Muscle of leg (tissue), 3 donors: ENCODE measurements at regions not wholly inside any gene's neighbourhood (a gene's known extent, or its start where the extent isn't known, plus 50 kb on each side); places are given as distances from the start of the nearest gene placed in this dataset.
A peak's percentile ranks its signal among the peaks of the same experiment; 100 is the strongest.

Source experiments
- DNase-seq: peaks from one replicate; pipeline ENCODE4 v3.0.0; 2013
- H3K27ac ChIP-seq: one replicate; pipeline ENCODE4 v1.5.1; 2013; ENCODE audit warnings: mild to moderate bottlenecking, low read length, control low read depth
- H3K27me3 ChIP-seq: one replicate; pipeline ENCODE4 v1.6.1; 2013; ENCODE audit warnings: low read length; ENCODE audit not compliant: control insufficient read depth, insufficient read depth
- H3K36me3 ChIP-seq: one replicate; pipeline ENCODE4 v1.6.1; 2013; ENCODE audit warnings: low read length; ENCODE audit not compliant: control insufficient read depth, insufficient read depth
- H3K4me1 ChIP-seq: one replicate; pipeline ENCODE4 v1.6.1; 2013; ENCODE audit warnings: low read length; ENCODE audit not compliant: control insufficient read depth, insufficient read depth
- H3K4me3 ChIP-seq: one replicate; pipeline ENCODE4 v1.5.1; 2013; ENCODE audit warnings: low read length, control low read depth
- H3K9me3 ChIP-seq: replicated peaks from 2 replicates; pipeline ENCODE4 v1.6.1; 2013; ENCODE audit warnings: low read depth, low read length; ENCODE audit not compliant: control insufficient read depth
- WGBS: methylation state at CpG from one replicate; pipeline ENCODE4 v1.1.5; 2013; ENCODE audit warnings: missing lambda C conversion rate; ENCODE audit not compliant: insufficient coverage; 5-methylcytosine and 5-hydroxymethylcytosine counted together

GRCh38 chr1:37325509-37326437 lies 148.6 kb upstream of the ZC3H12A start:
- H3K27ac ChIP-seq, result no peak overlapping the region
- H3K9me3 ChIP-seq, result peaks cover 2% of the 10 kb centered on the region
- H3K4me1 ChIP-seq, result no peaks in the 10 kb centered on the region
- H3K36me3 ChIP-seq, result no peaks in the 10 kb centered on the region
- no peak overlapping the region for H3K4me3 ChIP-seq
- no peaks in the 10 kb centered on the region for H3K27me3 ChIP-seq
- WGBS, result 55% methylated on average over 9 of the region's 11 CpGs
- no peak for DNase-seq

- no peaks in the 10 kb centered on the region for H3K27me3 ChIP-seq
- WGBS, result 81% methylated on average over 6 of the region's 9 CpGs
These were observed 142.3 kb upstream of the ZC3H12A start for GRCh38 chr1:37332126-37332525.

GRCh38 chr1:37338658-37339057 lies 135.7 kb upstream of the ZC3H12A start:
- Histone ChIP-seq H3K4me3 (no peak overlapping the region), H3K27me3 (no peaks in the 10 kb centered on the region), H3K9me3 (no peaks in the 10 kb centered on the region), H3K4me1 (no peaks in the 10 kb centered on the region), H3K36me3 (no peaks in the 10 kb centered on the region), H3K27ac (no peak overlapping the region)
- no peak for DNase-seq
- WGBS, result 100% methylated on average over 2 of the region's 2 CpGs

More at GRCh38 chr1:37332126-37332525, 142.3 kb upstream of the ZC3H12A start:
- H3K4me1 ChIP-seq, result no peaks in the 10 kb centered on the region
- no peaks in the 10 kb centered on the region for H3K36me3 ChIP-seq
- no peak for DNase-seq
- no peak overlapping the region for H3K4me3 ChIP-seq
- no peaks in the 10 kb centered on the region for H3K9me3 ChIP-seq
- no peak overlapping the region for H3K27ac ChIP-seq

GRCh38 chr1:37342736-37343135 lies 131.6 kb upstream of the ZC3H12A start:
- Histone ChIP-seq H3K27ac (no peak overlapping the region), H3K27me3 (no peaks in the 10 kb centered on the region), H3K36me3 (no peaks in the 10 kb centered on the region), H3K4me1 (no peaks in the 10 kb centered on the region), H3K9me3 (no peaks in the 10 kb centered on the region), H3K4me3 (no peak overlapping the region)
- no peak for DNase-seq
- WGBS, result 29% methylated on average over 2 of the region's 6 CpGs

GRCh38 chr1:37347104-37347649 lies 127.2 kb upstream of the ZC3H12A start:
- DNase-seq, result no peak
- H3K27me3 ChIP-seq, result no peaks in the 10 kb centered on the region
- no peaks in the 10 kb centered on the region for H3K9me3 ChIP-seq
- H3K36me3 ChIP-seq, result no peaks in the 10 kb centered on the region
- no peak overlapping the region for H3K4me3 ChIP-seq
- H3K4me1 ChIP-seq, result no peaks in the 10 kb centered on the region
- WGBS, result 85% methylated on average over 7 of the region's 8 CpGs
- no peak overlapping the region for H3K27ac ChIP-seq

- H3K4me1 ChIP-seq, result no peaks in the 10 kb centered on the region
- DNase-seq, result no peak
- H3K36me3 ChIP-seq, result no peaks in the 10 kb centered on the region
These were observed 120.5 kb upstream of the ZC3H12A start for GRCh38 chr1:37353871-37354270.

GRCh38 chr1:37354876-37355650 lies 119.3 kb upstream of the ZC3H12A start:
- no peaks in the 10 kb centered on the region for H3K9me3 ChIP-seq
- DNase-seq, result peak; percentile 7
- H3K4me1 ChIP-seq, result no peaks in the 10 kb centered on the region
- no peak overlapping the region for H3K4me3 ChIP-seq
- H3K36me3 ChIP-seq, result no peaks in the 10 kb centered on the region
- 60% methylated on average over 1 of the region's 7 CpGs for WGBS
- H3K27me3 ChIP-seq, result no peaks in the 10 kb centered on the region
- H3K27ac ChIP-seq, result no peak overlapping the region

More at GRCh38 chr1:37353871-37354270, 120.5 kb upstream of the ZC3H12A start:
- no peak overlapping the region for H3K27ac ChIP-seq
- no peaks in the 10 kb centered on the region for H3K9me3 ChIP-seq
- no peaks in the 10 kb centered on the region for H3K27me3 ChIP-seq
- H3K4me3 ChIP-seq, result no peak overlapping the region
- WGBS, result 33% methylated on average over 1 of the region's 6 CpGs

- DNase-seq, result no peak
- Histone ChIP-seq H3K4me1 (no peaks in the 10 kb centered on the region), H3K27ac (no peak overlapping the region), H3K9me3 (no peaks in the 10 kb centered on the region), H3K36me3 (no peaks in the 10 kb centered on the region), H3K27me3 (peaks cover 4% of the 10 kb centered on the region), H3K4me3 (no peak overlapping the region)
- 86% methylated on average over 4 of the region's 4 CpGs for WGBS
These were observed 115.4 kb upstream of the ZC3H12A start for GRCh38 chr1:37358992-37359391.

- no peak overlapping the region for H3K4me3 ChIP-seq
- no peak overlapping the region for H3K27ac ChIP-seq
- H3K9me3 ChIP-seq, result no peaks in the 10 kb centered on the region
- H3K27me3 ChIP-seq, result peaks cover 4% of the 10 kb centered on the region
- no peaks in the 10 kb centered on the region for H3K4me1 ChIP-seq
- no peaks in the 10 kb centered on the region for H3K36me3 ChIP-seq
- no peak for DNase-seq
- 37% methylated on average over 6 of the region's 6 CpGs for WGBS
These were observed 114.4 kb upstream of the ZC3H12A start for GRCh38 chr1:37360011-37360410.
